ENCODE measurements at regions not wholly inside any gene's neighbourhood (a gene's known extent, or its start where the extent isn't known, plus 50 kb on each side); places are given as distances from the start of the nearest gene placed in this dataset.

DNA sequence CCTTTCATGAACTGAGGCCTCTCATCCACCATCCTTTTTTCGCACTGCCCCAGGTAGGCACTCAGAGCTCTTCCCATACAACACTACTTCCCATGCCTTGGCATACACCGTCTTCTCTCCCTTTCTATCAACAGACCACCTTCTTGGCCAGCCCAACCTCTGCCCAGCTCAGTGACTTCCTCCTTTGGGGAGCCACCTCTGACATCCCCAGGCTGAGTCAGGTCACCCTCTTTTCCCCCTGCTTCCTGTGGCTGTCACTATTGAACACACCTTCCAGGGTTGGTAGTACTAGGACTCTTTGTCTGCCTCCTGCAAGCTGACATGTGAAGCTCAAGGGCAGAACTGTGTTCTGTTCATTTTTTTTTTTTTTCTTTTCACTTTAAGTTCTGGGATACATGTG lies 283.2 kb downstream of the SETD4 start:
- Histone ChIP-seq H3K27me3 (ENCODE audit: control insufficient read depth in 2 of 2, insufficient read depth in 2 of 2, low read length in 2 of 2) (peaks cover 6 to 11% of the 10 kb centered on the region in 2 experiments), H2AFZ (ENCODE audit: low read depth, low read length) (no peak overlapping the region), H3K4me2 (ENCODE audit: insufficient read depth, low read length) (no peak overlapping the region), H3K4me3 (replicated peaks in 1 of 3; ENCODE audit: insufficient read depth in 1 of 3, low read depth in 1 of 3, low read length in 3 of 3) (no peak overlapping the region), H3K4me1 (ENCODE audit: control insufficient read depth, extremely low read depth, insufficient read depth, low read length) (no peaks in the 10 kb centered on the region), H4K20me1 (replicated peaks; ENCODE audit: control insufficient read depth, extremely low read depth, insufficient read depth, low read length) (no peaks in the 10 kb centered on the region), H3K27ac (ENCODE audit: insufficient read depth, low read depth, low read length) (no peak overlapping the region), H3K36me3 (ENCODE audit: control insufficient read depth in 2 of 2, extremely low read depth in 1 of 2, insufficient read depth in 2 of 2, low read length in 2 of 2) (no peaks in the 10 kb centered on the region), H3K9ac (replicated peaks; ENCODE audit: extremely low read depth, insufficient read depth, low read length) (no peak overlapping the region), H3K9me1 (replicated peaks; ENCODE audit: control insufficient read depth, extremely low read depth, insufficient read depth, low read length) (no peaks in the 10 kb centered on the region), H3K79me2 (ENCODE audit: control insufficient read depth, insufficient read depth, low read length) (no peaks in the 10 kb centered on the region), H3K9me3 (replicated peaks; ENCODE audit: control insufficient read depth, insufficient read depth, low read length) (no peaks in the 10 kb centered on the region)
- FAIRE-seq (no peak), DNase-seq (ENCODE audit: low read depth, low spot score) (no peak)
- dilution Hi-C loops (cut with MboI; ENCODE audit: extremely low pct_ligation_motif_present, low sequenced_read_pairs) = no loop called here
- ChIA-PET POLR2A (no interaction called here), CTCF (no interaction called here)
- TF ChIP-seq MYC (IDR thresholded peaks at IDR 0.05; ENCODE audit: low read depth, low read length) (no peak), JUN (IDR thresholded peaks at IDR 0.05; ENCODE audit: borderline replicate concordance, insufficient read depth, insufficient read length, low read depth) (no peak), EZH2 (IDR thresholded peaks at IDR 0.05; ENCODE audit: borderline replicate concordance, low read depth, low read length, severe bottlenecking) (no peak), GATA2 (IDR thresholded peaks at IDR 0.05; ENCODE audit: insufficient read depth, insufficient read length, low read depth, low read length) (no peak), POLR2AphosphoS5 (IDR thresholded peaks at IDR 0.05; ENCODE audit: insufficient read depth, low read depth, low read length) (no peak)
- TF ChIP-seq, protein P1, sequence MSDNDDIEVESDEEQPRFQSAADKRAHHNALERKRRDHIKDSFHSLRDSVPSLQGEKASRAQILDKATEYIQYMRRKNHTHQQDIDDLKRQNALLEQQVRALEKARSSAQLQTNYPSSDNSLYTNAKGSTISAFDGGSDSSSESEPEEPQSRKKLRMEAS (IDR thresholded peaks at IDR 0.05; ENCODE audit: insufficient read depth, insufficient read length) = no peak
- TF ChIP-seq, protein P2, sequence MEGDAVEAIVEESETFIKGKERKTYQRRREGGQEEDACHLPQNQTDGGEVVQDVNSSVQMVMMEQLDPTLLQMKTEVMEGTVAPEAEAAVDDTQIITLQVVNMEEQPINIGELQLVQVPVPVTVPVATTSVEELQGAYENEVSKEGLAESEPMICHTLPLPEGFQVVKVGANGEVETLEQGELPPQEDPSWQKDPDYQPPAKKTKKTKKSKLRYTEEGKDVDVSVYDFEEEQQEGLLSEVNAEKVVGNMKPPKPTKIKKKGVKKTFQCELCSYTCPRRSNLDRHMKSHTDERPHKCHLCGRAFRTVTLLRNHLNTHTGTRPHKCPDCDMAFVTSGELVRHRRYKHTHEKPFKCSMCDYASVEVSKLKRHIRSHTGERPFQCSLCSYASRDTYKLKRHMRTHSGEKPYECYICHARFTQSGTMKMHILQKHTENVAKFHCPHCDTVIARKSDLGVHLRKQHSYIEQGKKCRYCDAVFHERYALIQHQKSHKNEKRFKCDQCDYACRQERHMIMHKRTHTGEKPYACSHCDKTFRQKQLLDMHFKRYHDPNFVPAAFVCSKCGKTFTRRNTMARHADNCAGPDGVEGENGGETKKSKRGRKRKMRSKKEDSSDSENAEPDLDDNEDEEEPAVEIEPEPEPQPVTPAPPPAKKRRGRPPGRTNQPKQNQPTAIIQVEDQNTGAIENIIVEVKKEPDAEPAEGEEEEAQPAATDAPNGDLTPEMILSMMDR (IDR thresholded peaks at IDR 0.05; ENCODE audit: extremely low read depth in 1 of 2, insufficient read depth in 1 of 2, low read depth in 1 of 2, low read length in 2 of 2) = no peak
- no TSS peak for BruUV-seq (replicated peaks)
- intact Hi-C loops (cut with micrococcal nuclease) = no loop called here

All from endothelial cell of umbilical vein (primary cell).